Pancreas (tissue), 10 donors: ENCODE measurements at regions not wholly inside any gene's neighbourhood (a gene's known extent, or its start where the extent isn't known, plus 50 kb on each side); places are given as distances from the start of the nearest gene placed in this dataset.

Source experiments
- ATAC-seq, 4 donors: fragments of 200-7000 bp; cut with Tn5 transposase; one replicate each; pipeline versions ENCODE4 v1.8.0 to v1.9.1; 2020; ENCODE audit warnings: mild to moderate bottlenecking in 4 of 4, moderate library complexity in 4 of 4
- DNase-seq, 6 donors: peaks; one replicate each; pipeline ENCODE4 v3.0.0-alpha.2; 2020
- FAIRE-seq: peaks from 2 replicates; lab custom pipeline; 2012; peaks lifted over from hg19 to GRCh38; lab: Jason Lieb, UNC
- H3K27ac ChIP-seq, 4 donors: fragments of 200-600 bp; sonication (generic); 1 replicate in 3 of 4; 2 replicates in 1 of 4; pipeline versions ENCODE4 v1.5.0 to v1.8.0; 2020
- H3K27me3 ChIP-seq, 4 donors: fragments of 200-600 bp; one replicate each; pipeline ENCODE4 v1.8.0; 2021
- H3K36me3 ChIP-seq, 3 donors: fragments of 200-600 bp; sonication (generic) in 1 of 3; one replicate each; pipeline versions ENCODE4 v1.5.0 to v1.8.0; 2020 to 2021
- H3K4me1 ChIP-seq, 3 donors: fragments of 200-600 bp; one replicate each; pipeline ENCODE4 v1.8.0; 2021
- H3K4me3 ChIP-seq, 4 donors: fragments of 200-600 bp; sonication (generic) in 2 of 4; one replicate each; pipeline versions ENCODE4 v1.5.0 to v1.8.0; 2020 to 2021
- H3K9me3 ChIP-seq, 4 donors: fragments of 200-600 bp; one replicate each; pipeline ENCODE4 v1.8.0; 2021
- WGBS, 2 donors: extraction: QIAGEN DNeasy Blood & Tissue Kit; methylation state at CpG; one replicate each; pipeline ENCODE4 v1.1.7; 2013; 5-methylcytosine and 5-hydroxymethylcytosine counted together
- intact Hi-C, 3 donors: fragments of 100-400 bp; cut with DNase I; formaldehyde crosslinking; loops; one replicate each; pipeline versions ENCODE4 v1.11.1 to v1.14.2; 2022
- TF ChIP-seq, protein P1 (sequence below), 4 donors: fragments of 200-600 bp; sonication (generic) in 3 of 4; IDR thresholded peaks; one replicate each; pipeline versions ENCODE4 v1.5.0 to v1.8.0; 2021; ENCODE audit warnings: antibody characterized with exemption in 4 of 4
- donor health status: healthy with polysubstance abuse.
- donor health status: DM: no; HTN: no; CAD: no; lungs with moderate emphysema.
- donor health status: DM: no; HTN: no; CAD: no.
- donor health status: control.
- donor health status: control.
- donor health status: Bipolar disorder and iron deficiency.
- donor health status: DM: yes; HTN: yes; CAD: no.
- donor health status: DM: no; HTN: no; CAD: no.
- donor health status: DM: no; HTN: no; CAD: no.
- donor health status: DM: yes; HTN: yes; CAD: no.

GRCh38 chr10:128729910-128730420 is 603.7 kb upstream of the MKI67 start:
- intact Hi-C loops, result no loop called here
- Histone ChIP-seq H3K36me3 (no peaks in the 10 kb centered on the region), H3K27ac (no peak overlapping the region), H3K9me3 (no peaks in the 10 kb centered on the region), H3K27me3 (peaks cover 0 to 4% (median 0%) of the 10 kb centered on the region in 4 donors), H3K4me1 (no peaks in the 10 kb centered on the region), H3K4me3 (no peak overlapping the region)
- DNase-seq, result no peak
- WGBS, 2 donors, result 76 to 81% methylated on average over 4 of the region's 4 CpGs
- ATAC-seq, result no peak
- TF ChIP-seq, protein P1, sequence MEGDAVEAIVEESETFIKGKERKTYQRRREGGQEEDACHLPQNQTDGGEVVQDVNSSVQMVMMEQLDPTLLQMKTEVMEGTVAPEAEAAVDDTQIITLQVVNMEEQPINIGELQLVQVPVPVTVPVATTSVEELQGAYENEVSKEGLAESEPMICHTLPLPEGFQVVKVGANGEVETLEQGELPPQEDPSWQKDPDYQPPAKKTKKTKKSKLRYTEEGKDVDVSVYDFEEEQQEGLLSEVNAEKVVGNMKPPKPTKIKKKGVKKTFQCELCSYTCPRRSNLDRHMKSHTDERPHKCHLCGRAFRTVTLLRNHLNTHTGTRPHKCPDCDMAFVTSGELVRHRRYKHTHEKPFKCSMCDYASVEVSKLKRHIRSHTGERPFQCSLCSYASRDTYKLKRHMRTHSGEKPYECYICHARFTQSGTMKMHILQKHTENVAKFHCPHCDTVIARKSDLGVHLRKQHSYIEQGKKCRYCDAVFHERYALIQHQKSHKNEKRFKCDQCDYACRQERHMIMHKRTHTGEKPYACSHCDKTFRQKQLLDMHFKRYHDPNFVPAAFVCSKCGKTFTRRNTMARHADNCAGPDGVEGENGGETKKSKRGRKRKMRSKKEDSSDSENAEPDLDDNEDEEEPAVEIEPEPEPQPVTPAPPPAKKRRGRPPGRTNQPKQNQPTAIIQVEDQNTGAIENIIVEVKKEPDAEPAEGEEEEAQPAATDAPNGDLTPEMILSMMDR (IDR thresholded peaks at IDR 0.05), result no peak
- no peak for FAIRE-seq

- Histone ChIP-seq H3K27me3 (peaks cover 0 to 4% (median 0%) of the 10 kb centered on the region in 4 donors), H3K4me1 (no peaks in the 10 kb centered on the region), H3K4me3 (no peak overlapping the region), H3K9me3 (no peaks in the 10 kb centered on the region), H3K27ac (no peak overlapping the region), H3K36me3 (no peaks in the 10 kb centered on the region)
- DNase-seq (no peak), ATAC-seq (no peak), FAIRE-seq (no peak)
- TF ChIP-seq, protein P1 (IDR thresholded peaks at IDR 0.05), result no peak
- WGBS, 2 donors, result 84 to 90% methylated on average over 13 of the region's 13 CpGs
- intact Hi-C loops, result no loop called here
Measured at GRCh38 chr10:128730922-128731321, 604.7 kb upstream of the MKI67 start.

GRCh38 chr10:128734161-128734560 is 607.9 kb upstream of the MKI67 start:
- no peaks in the 10 kb centered on the region for H3K36me3 ChIP-seq
- no peaks in the 10 kb centered on the region for H3K4me1 ChIP-seq
- intact Hi-C loops, result no loop called here
- H3K9me3 ChIP-seq, result no peaks in the 10 kb centered on the region
- no peak for ATAC-seq
- TF ChIP-seq, protein P1 (IDR thresholded peaks at IDR 0.05), result no peak
- no peak for FAIRE-seq
- H3K4me3 ChIP-seq, result no peak overlapping the region
- DNase-seq, result no peak
- H3K27me3 ChIP-seq, result peaks cover 0 to 4% (median 0%) of the 10 kb centered on the region in 4 donors
- WGBS, 2 donors, result 63 to 82% methylated on average over 5 of the region's 5 CpGs
- H3K27ac ChIP-seq, result no peak overlapping the region

DNA sequence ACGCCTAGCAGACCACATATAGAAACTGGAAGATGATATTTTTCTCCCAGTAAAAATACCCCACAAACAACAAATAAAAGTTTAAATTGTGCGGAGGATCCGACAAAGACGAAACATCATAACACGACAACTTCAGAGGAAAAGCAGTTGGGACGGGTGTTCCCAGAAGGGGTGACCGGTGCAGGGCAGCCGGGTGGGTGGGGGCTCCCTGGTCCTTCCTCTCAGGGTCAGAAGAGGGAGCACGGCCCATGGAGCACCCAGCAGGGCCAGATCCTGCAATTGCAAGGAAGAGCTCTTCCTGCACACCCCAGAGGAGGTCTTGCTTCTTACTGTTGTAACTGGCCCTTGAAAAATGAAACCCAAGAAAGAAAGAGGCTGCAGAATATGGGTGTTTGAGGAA is 608.5 kb upstream of the MKI67 start:
- ATAC-seq (no peak), DNase-seq (no peak), FAIRE-seq (no peak)
- H3K4me1 ChIP-seq, result no peaks in the 10 kb centered on the region
- H3K36me3 ChIP-seq, result no peaks in the 10 kb centered on the region
- intact Hi-C loops, result no loop called here
- H3K4me3 ChIP-seq, result no peak overlapping the region
- 80 to 82% methylated on average over 9 of the region's 9 CpGs for WGBS, 2 donors
- H3K27me3 ChIP-seq, result peaks cover 0 to 4% (median 0%) of the 10 kb centered on the region in 4 donors
- no peaks in the 10 kb centered on the region for H3K9me3 ChIP-seq
- H3K27ac ChIP-seq, result no peak overlapping the region
- TF ChIP-seq, protein P1 (IDR thresholded peaks at IDR 0.05), result no peak

GRCh38 chr10:128735996-128736395 is 609.8 kb upstream of the MKI67 start:
- Histone ChIP-seq H3K27me3 (peaks cover 0 to 4% (median 0%) of the 10 kb centered on the region in 4 donors), H3K4me3 (no peak overlapping the region), H3K36me3 (no peaks in the 10 kb centered on the region), H3K27ac (no peak overlapping the region), H3K9me3 (no peaks in the 10 kb centered on the region), H3K4me1 (no peaks in the 10 kb centered on the region)
- FAIRE-seq, result no peak
- intact Hi-C loops, result no loop called here
- TF ChIP-seq, protein P1 (IDR thresholded peaks at IDR 0.05), result no peak
- WGBS, 2 donors, result 54 to 65% methylated on average over 8 of the region's 8 CpGs
- no peak for DNase-seq
- ATAC-seq, result no peak
